PC-3 (cell line): ENCODE measurements at regions not wholly inside any gene's neighbourhood (a gene's known extent, or its start where the extent isn't known, plus 50 kb on each side); places are given as distances from the start of the nearest gene placed in this dataset.

Source experiments
- ATAC-seq: fragments of 200-7000 bp; cut with Tn5 transposase; 2 replicates; pipeline ENCODE4 v1.9.1; 2020; ENCODE audit warnings: mild to moderate bottlenecking, moderate library complexity
- BruUV-seq: library from RNA; stranded (reverse); fragments of 400-500 nt; replicated peaks from 2 replicates; lab custom pipeline; 2021; lab: Mats Ljungman, UMichigan
- CTCF ChIA-PET: fragments of 300-600 bp; sonication (Branson Sonifier 250); formaldehyde crosslinking; loops from one replicate; lab custom pipeline; 2022; ENCODE audit warnings: antibody characterized with exemption; lab: Charles Lee
- POLR2A ChIA-PET: fragments of 300-600 bp; sonication (Branson Sonifier 250); formaldehyde crosslinking; loops from one replicate; lab custom pipeline; 2022; ENCODE audit warnings: antibody characterized with exemption; ENCODE audit not compliant: unreplicated experiment; lab: Charles Lee
- DNase-seq: peaks from one replicate; pipeline ENCODE4 v3.0.0-alpha.2; 2015
- H2AFZ ChIP-seq: fragments of 300-600 bp; sonication (generic); 2 replicates; pipeline ENCODE4 v1.6.0; 2016; ENCODE audit warnings: antibody characterized with exemption, low read length
- H3F3A ChIP-seq: fragments of 300-600 bp; sonication (generic); one replicate; pipeline ENCODE4 v1.6.0; 2017; ENCODE audit warnings: antibody characterized with exemption, low read length, control low read depth, mild to moderate bottlenecking; ENCODE audit not compliant: unreplicated experiment
- H3K27ac ChIP-seq: fragments of 300-600 bp; sonication (generic); 2 replicates; pipeline ENCODE4 v1.5.1; 2016; ENCODE audit warnings: mild to moderate bottlenecking, low read length
- H3K27me3 ChIP-seq: fragments of 300-600 bp; sonication (generic); 2 replicates; pipeline ENCODE4 v1.6.1; 2016; ENCODE audit warnings: low read length, mixed read lengths
- H3K36me3 ChIP-seq: fragments of 300-600 bp; sonication (generic); 2 replicates; pipeline ENCODE4 v1.6.1; 2016; ENCODE audit warnings: low read depth, mixed run types, low read length, mixed read lengths
- H3K4me1 ChIP-seq: fragments of 300-600 bp; sonication (generic); 2 replicates; pipeline ENCODE4 v1.5.1; 2016; ENCODE audit warnings: low read length; ENCODE audit not compliant: insufficient read depth
- H3K4me2 ChIP-seq: fragments of 300-600 bp; sonication (generic); 2 replicates; pipeline ENCODE4 v1.6.0; 2016; ENCODE audit warnings: low read length
- H3K4me3 ChIP-seq: fragments of 300-600 bp; sonication (generic); 2 replicates; pipeline ENCODE4 v1.5.1; 2016; ENCODE audit warnings: mild to moderate bottlenecking, low read length, mixed read lengths
- H3K79me2 ChIP-seq: fragments of 300-600 bp; sonication (generic); 2 replicates; pipeline ENCODE4 v1.6.1; 2017; ENCODE audit warnings: low read length, mixed read lengths
- H3K9ac ChIP-seq: fragments of 300-600 bp; sonication (generic); 2 replicates; pipeline ENCODE4 v1.6.0; 2016; ENCODE audit warnings: mild to moderate bottlenecking, low read length
- H3K9me2 ChIP-seq: fragments of 300-600 bp; sonication (generic); replicated peaks from 2 replicates; pipeline ENCODE4 v1.6.1; 2016; ENCODE audit warnings: mixed run types, low read length, mixed read lengths
- H3K9me3 ChIP-seq: fragments of 300-600 bp; sonication (generic); 2 replicates; pipeline ENCODE4 v1.6.1; 2016; ENCODE audit warnings: low read length, mixed read lengths
- H4K20me1 ChIP-seq: fragments of 300-600 bp; sonication (generic); 2 replicates; pipeline ENCODE4 v1.6.1; 2016; ENCODE audit warnings: low read length, mixed read lengths
- EZH2 ChIP-seq: fragments of 300-600 bp; sonication (generic); IDR thresholded peaks from one replicate; pipeline ENCODE4 v1.6.1; 2017; ENCODE audit warnings: antibody characterized with exemption, mild to moderate bottlenecking, low read length; ENCODE audit not compliant: unreplicated experiment
- EZH2phosphoT487 ChIP-seq: fragments of 300-600 bp; sonication (generic); IDR thresholded peaks from 2 replicates; pipeline ENCODE4 v1.6.1; 2018; ENCODE audit warnings: mild to moderate bottlenecking, antibody characterized with exemption, low read length, borderline replicate concordance
- intact Hi-C: fragments of 100-400 bp; cut with micrococcal nuclease; formaldehyde crosslinking; loops from 2 replicates; pipeline ENCODE4 v1.9.0; 2023
- TF ChIP-seq, protein P1 (sequence below): fragments of 300-600 bp; sonication (generic); conservative IDR thresholded peaks from 2 replicates; pipeline ENCODE4 v1.5.1; 2017; ENCODE audit warnings: antibody characterized with exemption, low read depth, mild to moderate bottlenecking, low read length

DNA sequence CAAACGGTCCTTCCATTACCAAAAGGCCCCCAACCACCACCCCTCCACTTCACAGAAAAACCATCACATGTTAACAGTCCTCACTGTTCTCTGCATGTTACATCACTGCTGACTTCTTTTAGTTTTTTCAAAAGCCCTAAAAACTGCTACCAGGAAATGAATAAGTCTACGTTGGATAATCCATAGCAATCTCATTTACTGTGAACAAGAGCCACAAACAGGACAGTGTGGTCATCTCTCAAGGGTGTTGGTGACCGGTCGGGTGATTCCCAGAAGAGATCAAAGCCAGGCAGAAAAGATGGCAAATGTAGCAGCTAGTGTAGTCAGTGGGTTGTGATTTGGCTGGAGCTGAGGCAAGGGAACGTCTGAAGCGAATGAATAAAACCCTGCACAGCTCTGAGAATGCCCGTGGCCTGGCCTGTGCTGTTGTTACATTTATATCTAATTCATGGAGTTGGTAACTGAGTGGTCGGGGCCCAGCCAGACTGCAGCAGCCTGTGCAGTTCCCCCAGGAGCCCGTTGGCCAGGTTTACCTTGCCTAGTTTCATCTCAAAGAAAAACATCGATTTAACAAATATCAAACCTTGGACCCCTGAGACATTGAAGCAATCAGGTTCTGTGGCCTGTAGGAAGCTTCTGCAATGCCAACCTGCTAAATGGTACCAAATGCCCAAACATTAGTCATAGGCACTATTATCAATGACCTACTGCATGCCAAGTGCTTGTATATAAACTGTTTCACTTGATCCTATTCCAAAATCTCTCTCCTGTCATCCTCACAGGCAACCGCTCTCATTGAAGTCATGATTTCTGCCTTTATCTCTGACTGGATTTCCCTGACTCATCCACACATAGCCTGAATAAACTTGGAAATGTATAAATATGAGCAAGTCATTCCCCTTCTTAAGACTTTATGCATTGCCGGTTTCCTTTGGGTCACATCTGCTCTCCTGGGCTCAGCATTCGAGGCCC lies 153.8 kb upstream of the SERP2 start:
- ATAC-seq = peak; percentile 59
- H3K4me1 ChIP-seq = peaks cover 42% of the 10 kb centered on the region
- H3K9me2 ChIP-seq = no peaks in the 10 kb centered on the region
- intact Hi-C loops = loop anchor here (2.0 kb wide), 2 partner anchors 59 to 77 kb away; no protein-coding TSS in a partner anchor
- no peaks in the 10 kb centered on the region for H3K9me3 ChIP-seq
- peak overlapping the region; percentile 68 for H3K9ac ChIP-seq
- H3F3A ChIP-seq = no peaks in the 10 kb centered on the region
- DNase-seq = peak; percentile 87
- TF ChIP-seq EZH2phosphoT487 = no peak
- TF ChIP-seq, protein P1, sequence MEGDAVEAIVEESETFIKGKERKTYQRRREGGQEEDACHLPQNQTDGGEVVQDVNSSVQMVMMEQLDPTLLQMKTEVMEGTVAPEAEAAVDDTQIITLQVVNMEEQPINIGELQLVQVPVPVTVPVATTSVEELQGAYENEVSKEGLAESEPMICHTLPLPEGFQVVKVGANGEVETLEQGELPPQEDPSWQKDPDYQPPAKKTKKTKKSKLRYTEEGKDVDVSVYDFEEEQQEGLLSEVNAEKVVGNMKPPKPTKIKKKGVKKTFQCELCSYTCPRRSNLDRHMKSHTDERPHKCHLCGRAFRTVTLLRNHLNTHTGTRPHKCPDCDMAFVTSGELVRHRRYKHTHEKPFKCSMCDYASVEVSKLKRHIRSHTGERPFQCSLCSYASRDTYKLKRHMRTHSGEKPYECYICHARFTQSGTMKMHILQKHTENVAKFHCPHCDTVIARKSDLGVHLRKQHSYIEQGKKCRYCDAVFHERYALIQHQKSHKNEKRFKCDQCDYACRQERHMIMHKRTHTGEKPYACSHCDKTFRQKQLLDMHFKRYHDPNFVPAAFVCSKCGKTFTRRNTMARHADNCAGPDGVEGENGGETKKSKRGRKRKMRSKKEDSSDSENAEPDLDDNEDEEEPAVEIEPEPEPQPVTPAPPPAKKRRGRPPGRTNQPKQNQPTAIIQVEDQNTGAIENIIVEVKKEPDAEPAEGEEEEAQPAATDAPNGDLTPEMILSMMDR = no peak
- TF ChIP-seq EZH2 = no peak
- H3K27ac ChIP-seq = peak overlapping the region; percentile 93
- BruUV-seq = no TSS peak
- H3K27me3 ChIP-seq = no peaks in the 10 kb centered on the region
- no peaks in the 10 kb centered on the region for H3K36me3 ChIP-seq
- POLR2A ChIA-PET = no interaction called here
- no peaks in the 10 kb centered on the region for H3K79me2 ChIP-seq
- peak overlapping the region; percentile 45 for H3K4me2 ChIP-seq
- H2AFZ ChIP-seq = no peak overlapping the region
- CTCF ChIA-PET = no interaction called here
- no peaks in the 10 kb centered on the region for H4K20me1 ChIP-seq
- no peak overlapping the region for H3K4me3 ChIP-seq

DNA sequence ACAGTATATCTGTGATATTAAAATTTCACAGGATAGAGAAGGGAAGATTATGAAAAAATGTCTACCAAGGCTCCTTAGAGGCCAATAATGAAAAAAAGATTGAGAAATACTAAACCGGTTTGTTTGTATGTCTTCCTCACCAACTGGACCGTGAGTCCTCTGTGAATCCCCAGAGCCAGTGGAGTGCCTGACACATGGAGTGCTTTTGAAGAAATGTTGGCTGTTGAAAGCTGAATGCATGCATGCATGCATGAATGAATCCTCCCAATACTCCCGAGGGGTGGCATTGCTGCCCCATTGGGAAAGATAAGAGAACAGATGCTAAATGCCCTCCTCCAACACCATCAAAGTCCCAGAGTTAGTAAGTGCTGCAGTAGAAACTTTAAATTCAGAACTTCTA lies 152.7 kb upstream of the SERP2 start:
- no peak overlapping the region for H3K4me3 ChIP-seq
- BruUV-seq = no TSS peak
- peak overlapping the region; percentile 68 for H3K9ac ChIP-seq
- intact Hi-C loops = no loop called here
- POLR2A ChIA-PET = no interaction called here
- no peaks in the 10 kb centered on the region for H3K9me3 ChIP-seq
- peak overlapping the region; percentile 93 for H3K27ac ChIP-seq
- no peaks in the 10 kb centered on the region for H3K79me2 ChIP-seq
- no peaks in the 10 kb centered on the region for H3F3A ChIP-seq
- no peak for TF ChIP-seq EZH2phosphoT487
- no peak for TF ChIP-seq EZH2
- TF ChIP-seq, protein P1 = no peak
- no peak for DNase-seq
- ATAC-seq = no peak
- no peaks in the 10 kb centered on the region for H3K9me2 ChIP-seq
- no peak overlapping the region for H2AFZ ChIP-seq
- no peaks in the 10 kb centered on the region for H3K36me3 ChIP-seq
- H3K4me2 ChIP-seq = peak overlapping the region; percentile 45
- no peaks in the 10 kb centered on the region for H3K27me3 ChIP-seq
- no peaks in the 10 kb centered on the region for H4K20me1 ChIP-seq
- H3K4me1 ChIP-seq = peaks cover 42% of the 10 kb centered on the region
- CTCF ChIA-PET = no interaction called here

GRCh38 chr13:44221657-44222056 lies 152.0 kb upstream of the SERP2 start:
- Histone ChIP-seq H3K79me2 (no peaks in the 10 kb centered on the region), H3K4me2 (no peak overlapping the region), H3K9me2 (no peaks in the 10 kb centered on the region), H3F3A (no peaks in the 10 kb centered on the region), H2AFZ (no peak overlapping the region), H4K20me1 (no peaks in the 10 kb centered on the region), H3K4me3 (no peak overlapping the region), H3K36me3 (no peaks in the 10 kb centered on the region), H3K27me3 (no peaks in the 10 kb centered on the region), H3K9ac (peak overlapping the region; percentile 68), H3K9me3 (no peaks in the 10 kb centered on the region), H3K4me1 (peaks cover 42% of the 10 kb centered on the region), H3K27ac (peak overlapping the region; percentile 93)
- ChIA-PET POLR2A (interaction anchor here (1.5 kb wide), 1 partner anchor 215 kb away, joined by 5 read pairs; no protein-coding TSS in a partner anchor), CTCF (no interaction called here)
- intact Hi-C loops = no loop called here
- TF ChIP-seq, protein P1 = no peak
- TF ChIP-seq EZH2phosphoT487 = no peak
- TF ChIP-seq EZH2 = no peak
- ATAC-seq (peak; percentile 9), DNase-seq (no peak)
- no TSS peak for BruUV-seq
